ENCODE measurements at regions not wholly inside any gene's neighbourhood (a gene's known extent, or its start where the extent isn't known, plus 50 kb on each side); places are given as distances from the start of the nearest gene placed in this dataset.

DNA sequence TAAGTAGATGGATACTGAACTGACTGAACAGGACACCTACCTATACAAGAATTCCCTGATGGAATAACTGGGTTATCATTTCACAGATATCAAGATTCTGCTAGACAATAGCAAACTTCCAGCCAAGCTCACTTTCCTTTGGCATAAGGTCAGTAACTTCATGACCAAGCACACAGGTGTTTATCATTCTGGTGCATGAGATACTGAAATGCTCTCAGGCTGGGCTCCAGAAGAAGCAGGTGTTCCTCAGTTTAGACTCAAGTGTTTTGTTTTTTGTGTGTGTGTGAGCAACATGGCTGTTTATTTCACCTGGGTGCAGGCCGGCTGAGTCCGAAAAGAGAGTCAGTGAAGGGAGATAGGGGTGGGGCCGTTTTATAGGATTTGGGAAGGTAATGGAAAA is 201.5 kb upstream of the SPOCK3 start:
- no peaks in the 10 kb centered on the region for H3K36me3 ChIP-seq (ENCODE audit: control insufficient read depth, insufficient read depth, low read length)
- TF ChIP-seq, protein P1, sequence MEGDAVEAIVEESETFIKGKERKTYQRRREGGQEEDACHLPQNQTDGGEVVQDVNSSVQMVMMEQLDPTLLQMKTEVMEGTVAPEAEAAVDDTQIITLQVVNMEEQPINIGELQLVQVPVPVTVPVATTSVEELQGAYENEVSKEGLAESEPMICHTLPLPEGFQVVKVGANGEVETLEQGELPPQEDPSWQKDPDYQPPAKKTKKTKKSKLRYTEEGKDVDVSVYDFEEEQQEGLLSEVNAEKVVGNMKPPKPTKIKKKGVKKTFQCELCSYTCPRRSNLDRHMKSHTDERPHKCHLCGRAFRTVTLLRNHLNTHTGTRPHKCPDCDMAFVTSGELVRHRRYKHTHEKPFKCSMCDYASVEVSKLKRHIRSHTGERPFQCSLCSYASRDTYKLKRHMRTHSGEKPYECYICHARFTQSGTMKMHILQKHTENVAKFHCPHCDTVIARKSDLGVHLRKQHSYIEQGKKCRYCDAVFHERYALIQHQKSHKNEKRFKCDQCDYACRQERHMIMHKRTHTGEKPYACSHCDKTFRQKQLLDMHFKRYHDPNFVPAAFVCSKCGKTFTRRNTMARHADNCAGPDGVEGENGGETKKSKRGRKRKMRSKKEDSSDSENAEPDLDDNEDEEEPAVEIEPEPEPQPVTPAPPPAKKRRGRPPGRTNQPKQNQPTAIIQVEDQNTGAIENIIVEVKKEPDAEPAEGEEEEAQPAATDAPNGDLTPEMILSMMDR (IDR thresholded peaks at IDR 0.05; ENCODE audit: insufficient read depth, low read length, poor library complexity, severe bottlenecking) = no peak
- H3K4me3 ChIP-seq (ENCODE audit: low read depth, low read length) = no peak overlapping the region
- no peak for DNase-seq (ENCODE audit: low read depth)
- no peaks in the 10 kb centered on the region for H3K27me3 ChIP-seq (ENCODE audit: control insufficient read depth, insufficient read depth, low read length)

DNA sequence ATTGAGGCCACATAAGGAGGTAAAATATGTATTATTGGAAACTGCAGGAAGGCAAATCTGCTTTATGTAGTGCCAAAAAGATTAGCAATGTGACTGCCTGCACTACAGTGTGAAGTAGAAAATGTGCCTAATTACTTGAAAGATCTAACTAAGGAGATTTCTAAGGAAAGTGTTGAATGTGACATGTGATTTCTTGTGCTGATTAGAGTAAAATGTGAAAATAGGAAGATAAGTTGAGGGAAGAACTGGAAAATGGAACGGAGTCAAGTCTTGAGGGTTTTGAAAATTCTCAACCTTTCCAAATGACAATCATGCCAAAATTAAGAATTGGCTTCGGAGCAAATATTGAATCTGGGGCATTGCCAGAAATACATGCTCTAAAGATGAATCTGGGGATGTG is 209.5 kb upstream of the SPOCK3 start:
- no peaks in the 10 kb centered on the region for H3K27me3 ChIP-seq (ENCODE audit: control insufficient read depth, insufficient read depth, low read length)

DNA sequence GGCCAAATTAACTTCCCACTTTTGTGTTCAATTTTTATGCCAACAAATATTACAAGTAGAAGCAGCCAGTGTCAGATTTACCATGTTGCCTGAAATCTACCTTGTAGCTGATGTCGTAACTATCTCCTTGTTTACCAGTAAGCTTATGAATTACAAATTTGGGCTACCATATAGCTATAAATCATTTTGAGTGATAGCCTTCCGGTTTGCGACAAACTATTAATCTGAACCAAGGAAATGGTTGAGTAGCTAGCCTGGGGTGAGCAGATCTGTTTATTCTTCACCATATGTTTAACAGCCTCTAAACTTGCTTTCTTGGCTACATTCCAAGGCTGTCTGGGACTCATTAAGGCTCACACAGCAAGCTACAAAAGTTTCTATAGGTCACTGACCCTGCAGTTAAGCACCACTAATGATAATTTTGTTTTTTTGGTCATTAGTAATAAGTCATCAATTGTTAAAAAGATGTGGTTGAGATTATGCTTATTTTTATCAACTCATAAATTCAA is 218.7 kb upstream of the SPOCK3 start:
- no peaks in the 10 kb centered on the region for H3K36me3 ChIP-seq (ENCODE audit: control insufficient read depth, insufficient read depth, low read length)
- no peak for DNase-seq (ENCODE audit: low read depth)
- TF ChIP-seq, protein P1 (IDR thresholded peaks at IDR 0.05; ENCODE audit: insufficient read depth, low read length, poor library complexity, severe bottlenecking) = no peak

More for the DNA sequence above, 209.5 kb upstream of the SPOCK3 start:
- Histone ChIP-seq H3K4me3 (ENCODE audit: low read depth, low read length) (no peak overlapping the region), H3K36me3 (ENCODE audit: control insufficient read depth, insufficient read depth, low read length) (no peaks in the 10 kb centered on the region)
- TF ChIP-seq, protein P1 (IDR thresholded peaks at IDR 0.05; ENCODE audit: insufficient read depth, low read length, poor library complexity, severe bottlenecking) = no peak
- DNase-seq (ENCODE audit: low read depth) = no peak

DNA sequence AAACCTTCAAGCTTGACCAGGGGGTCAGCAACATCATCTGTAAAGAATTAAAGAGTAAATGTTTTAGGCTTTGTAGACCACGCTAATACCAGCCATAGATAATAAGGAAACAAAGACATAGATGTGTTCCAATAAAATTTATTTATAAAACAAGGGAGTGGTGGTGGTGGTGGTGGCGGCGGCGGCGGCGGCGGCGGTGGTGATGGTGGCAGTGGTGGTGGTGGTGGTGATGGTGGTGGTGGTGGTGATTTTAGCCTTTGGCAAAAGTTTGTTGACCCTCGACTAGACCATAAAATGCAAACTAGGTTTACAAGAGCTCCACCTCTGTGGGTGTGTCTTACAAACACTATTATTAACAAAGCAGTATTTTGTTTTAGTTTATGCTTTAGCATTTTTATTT is 222.3 kb upstream of the SPOCK3 start:
- TF ChIP-seq, protein P1 (IDR thresholded peaks at IDR 0.05; ENCODE audit: insufficient read depth, low read length, poor library complexity, severe bottlenecking) = no peak
- Histone ChIP-seq H3K4me3 (ENCODE audit: low read depth, low read length) (no peak overlapping the region), H3K36me3 (ENCODE audit: control insufficient read depth, insufficient read depth, low read length) (no peaks in the 10 kb centered on the region), H3K27me3 (ENCODE audit: control insufficient read depth, insufficient read depth, low read length) (no peaks in the 10 kb centered on the region)
- DNase-seq (ENCODE audit: low read depth) = no peak

More for the DNA sequence above, 218.7 kb upstream of the SPOCK3 start:
- no peak overlapping the region for H3K4me3 ChIP-seq (ENCODE audit: low read depth, low read length)
- no peaks in the 10 kb centered on the region for H3K27me3 ChIP-seq (ENCODE audit: control insufficient read depth, insufficient read depth, low read length)

DNA sequence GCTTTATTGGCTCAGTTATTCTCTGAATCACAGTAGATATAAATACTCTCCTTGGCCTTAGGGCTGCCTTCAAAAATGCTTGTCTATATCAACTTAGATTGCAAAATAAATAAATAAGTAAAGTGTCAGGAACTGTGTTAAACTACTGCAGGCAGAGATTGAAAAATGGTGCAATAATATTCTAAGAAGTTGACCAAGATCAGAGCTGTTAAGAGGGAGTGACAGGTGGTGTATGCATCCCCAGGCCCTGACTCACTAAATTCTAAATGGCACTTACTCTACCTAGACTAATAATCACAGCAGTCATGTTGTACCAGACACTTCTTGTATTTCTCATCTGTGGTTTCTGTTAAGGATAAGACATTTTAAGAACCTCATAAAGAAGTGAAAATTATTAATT is 235.1 kb upstream of the SPOCK3 start:
- H3K27me3 ChIP-seq (ENCODE audit: control insufficient read depth, insufficient read depth, low read length) = no peaks in the 10 kb centered on the region
- H3K4me3 ChIP-seq (ENCODE audit: low read depth, low read length) = no peak overlapping the region
- TF ChIP-seq, protein P1 (IDR thresholded peaks at IDR 0.05; ENCODE audit: insufficient read depth, low read length, poor library complexity, severe bottlenecking) = no peak
- DNase-seq (ENCODE audit: low read depth) = no peak
- H3K36me3 ChIP-seq (ENCODE audit: control insufficient read depth, insufficient read depth, low read length) = no peaks in the 10 kb centered on the region

DNA sequence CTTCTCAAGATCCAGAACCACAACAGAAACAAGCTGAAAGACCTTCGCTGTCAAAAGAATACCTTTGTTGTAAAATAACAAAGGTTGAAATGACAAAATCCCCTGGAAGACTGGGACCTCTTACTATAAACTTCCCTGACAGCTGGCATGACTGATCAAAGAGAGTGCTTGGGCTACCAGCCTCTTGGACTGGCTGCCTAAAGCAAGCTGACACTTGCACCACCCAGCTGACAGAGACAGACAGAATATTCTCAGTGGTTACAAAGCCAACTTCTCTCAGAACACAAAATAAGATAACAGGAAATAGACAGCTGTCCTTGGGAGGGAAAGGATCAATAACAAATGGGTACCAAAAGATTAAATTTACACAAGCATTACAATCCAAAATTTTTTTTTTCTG is 241.7 kb upstream of the SPOCK3 start:
- H3K4me3 ChIP-seq (ENCODE audit: low read depth, low read length) = no peak overlapping the region
- no peak for DNase-seq (ENCODE audit: low read depth)
- TF ChIP-seq, protein P1 (IDR thresholded peaks at IDR 0.05; ENCODE audit: insufficient read depth, low read length, poor library complexity, severe bottlenecking) = no peak
- H3K36me3 ChIP-seq (ENCODE audit: control insufficient read depth, insufficient read depth, low read length) = no peaks in the 10 kb centered on the region
- no peaks in the 10 kb centered on the region for H3K27me3 ChIP-seq (ENCODE audit: control insufficient read depth, insufficient read depth, low read length)

Data from kidney epithelial cell (primary cell).